GM12878 (cell line): ENCODE measurements at regions not wholly inside any gene's neighbourhood (a gene's known extent, or its start where the extent isn't known, plus 50 kb on each side); places are given as distances from the start of the nearest gene placed in this dataset.

Source experiments
- ATAC-seq: fragments of 200-7000 bp; cut with Tn5 transposase; 3 replicates; pipeline ENCODE4 v1.9.1; 2020; ENCODE audit warnings: mild to moderate bottlenecking, moderate library complexity
- BruUV-seq: library from RNA; stranded (reverse); fragments of 400-500 nt; replicated peaks from 2 replicates; lab custom pipeline; 2021; lab: Mats Ljungman, UMichigan
- CTCF ChIA-PET: fragments of 300-600 bp; sonication (Branson Sonifier 250); formaldehyde crosslinking; extraction: SDS; loops from one replicate; lab custom pipeline; 2021; ENCODE audit warnings: inconsistent platforms; lab: Yijun Ruan, JAX
- POLR2A ChIA-PET: fragments of 350-600 bp; formaldehyde crosslinking; extraction: SDS; loops from one replicate; lab custom pipeline; 2021; ENCODE audit warnings: inconsistent platforms; lab: Charles Lee
- RAD21 ChIA-PET: fragments of 300-600 bp; sonication (Branson Sonifier 250); formaldehyde crosslinking; loops from one replicate; lab custom pipeline; 2023; ENCODE audit warnings: antibody characterized with exemption; ENCODE audit not compliant: unreplicated experiment; lab: Charles Lee
- SMC1A ChIA-PET: fragments of 300-600 bp; sonication (Branson Sonifier 250); formaldehyde crosslinking; loops from one replicate; lab custom pipeline; 2023; ENCODE audit not compliant: unreplicated experiment, uncharacterized antibody; lab: Charles Lee
- DNase-seq: peaks from one replicate; pipeline ENCODE4 v3.0.0-alpha.2; 2011; ENCODE audit warnings: low read depth, low spot score
- FAIRE-seq: peaks from 3 replicates; lab custom pipeline; 2011; peaks lifted over from hg19 to GRCh38; lab: Jason Lieb, UNC
- H2AFZ ChIP-seq: 2 replicates; pipeline ENCODE4 v1.6.0; 2011; ENCODE audit warnings: low read depth, low read length, control low read depth; ENCODE audit not compliant: control insufficient read depth
- H3K27ac ChIP-seq: 2 replicates; pipeline ENCODE4 v1.5.1; 2011; ENCODE audit warnings: control low read depth; ENCODE audit not compliant: control insufficient read depth, insufficient read depth
- H3K27me3 ChIP-seq, 2 experiments: replicated peaks in 1 of 2; 2 replicates each; pipeline versions ENCODE4 v1.6.0 to v1.6.1; 2011; ENCODE audit warnings: low read length in 1 of 2; ENCODE audit not compliant: control insufficient read depth in 2 of 2, insufficient read depth in 2 of 2
- H3K36me3 ChIP-seq, 2 experiments: 2 replicates each; pipeline ENCODE4 v1.5.1; 2011; ENCODE audit warnings: low read length in 1 of 2; ENCODE audit not compliant: control insufficient read depth in 2 of 2, insufficient read depth in 2 of 2
- H3K4me1 ChIP-seq: 2 replicates; pipeline ENCODE4 v1.6.1; 2011; ENCODE audit warnings: mild to moderate bottlenecking, low read length, moderate library complexity, mixed read lengths; ENCODE audit not compliant: control insufficient read depth, insufficient read depth
- H3K4me2 ChIP-seq: 2 replicates; pipeline ENCODE4 v1.6.0; 2011; ENCODE audit warnings: control low read depth; ENCODE audit not compliant: control insufficient read depth, insufficient read depth
- H3K4me3 ChIP-seq: fragments of 200-600 bp; sonication (generic); 2 replicates; pipeline ENCODE4 v1.5.1; 2016
- H3K79me2 ChIP-seq: 2 replicates; pipeline ENCODE4 v1.6.0; 2011; ENCODE audit warnings: low read length; ENCODE audit not compliant: control insufficient read depth, insufficient read depth
- H3K9ac ChIP-seq: 2 replicates; pipeline ENCODE4 v1.8.0; 2011; ENCODE audit warnings: low read length, control low read depth, mixed read lengths; ENCODE audit not compliant: control insufficient read depth, insufficient read depth
- H3K9me3 ChIP-seq: replicated peaks from 3 replicates; pipeline ENCODE4 v1.5.1; 2011; ENCODE audit warnings: mild to moderate bottlenecking, low read length; ENCODE audit not compliant: control insufficient read depth, insufficient read depth
- H4K20me1 ChIP-seq: 2 replicates; pipeline ENCODE4 v1.6.0; 2011; ENCODE audit not compliant: control insufficient read depth, insufficient read depth
- ATF2 ChIP-seq: IDR thresholded peaks from 2 replicates; pipeline ENCODE4 v1.6.1; 2012; ENCODE audit warnings: low read length, inconsistent platforms
- CBFB ChIP-seq: IDR thresholded peaks from 2 replicates; pipeline ENCODE4 v1.6.1; 2016; ENCODE audit warnings: antibody characterized with exemption, low read depth
- CHD4 ChIP-seq: fragments of 200-600 bp; sonication (generic); IDR thresholded peaks from 2 replicates; pipeline ENCODE4 v1.6.1; 2016; ENCODE audit warnings: mild to moderate bottlenecking
- EED ChIP-seq: sonication (generic); IDR thresholded peaks from 2 replicates; pipeline ENCODE4 v1.6.1; 2016; ENCODE audit warnings: antibody characterized with exemption, low read depth
- HDGF ChIP-seq: fragments of 450-650 bp; IDR thresholded peaks from 2 replicates; pipeline ENCODE4 v1.6.1; 2016; ENCODE audit warnings: antibody characterized with exemption
- IKZF2 ChIP-seq, 2 experiments: fragments of 450-650 bp; IDR thresholded peaks; 2 replicates each; pipeline ENCODE4 v1.6.1; 2017; ENCODE audit warnings: mild to moderate bottlenecking in 2 of 2, moderate library complexity in 2 of 2
- LARP7 ChIP-seq: fragments of 450-650 bp; IDR thresholded peaks from 2 replicates; pipeline ENCODE4 v1.6.1; 2017; ENCODE audit warnings: mild to moderate bottlenecking
- MYB ChIP-seq: fragments of 150-350 bp; IDR thresholded peaks from 2 replicates; pipeline ENCODE4 v1.6.1; 2014; ENCODE audit warnings: mild to moderate bottlenecking, low read depth, low read length, borderline replicate concordance
- NBN ChIP-seq: fragments of 450-650 bp; IDR thresholded peaks from 2 replicates; pipeline ENCODE4 v1.6.1; 2016
- NFXL1 ChIP-seq: fragments of 450-650 bp; IDR thresholded peaks from 2 replicates; pipeline ENCODE4 v1.6.1; 2017; ENCODE audit warnings: antibody characterized with exemption, mild to moderate bottlenecking, borderline replicate concordance
- NR2F1 ChIP-seq: fragments of 450-650 bp; conservative IDR thresholded peaks from 2 replicates; pipeline ENCODE4 v1.6.1; 2017; ENCODE audit warnings: mild to moderate bottlenecking
- SP1 ChIP-seq: IDR thresholded peaks from one replicate; pipeline ENCODE4 v1.6.1; 2011; ENCODE audit warnings: low read depth, low read length
- STAT3 ChIP-seq: IDR thresholded peaks from 2 replicates; pipeline ENCODE4 v1.6.1; 2011; ENCODE audit warnings: low read depth, low read length, improper control_type of control experiment
- ZNF274 ChIP-seq: IDR thresholded peaks from one replicate; pipeline ENCODE4 v1.8.0; 2011; ENCODE audit not compliant: insufficient read length, insufficient read depth
- WGBS: methylation state at CpG from one replicate; pipeline ENCODE4 v1.1.6; 2016; ENCODE audit warnings: low lambda C conversion rate; ENCODE audit not compliant: insufficient replicate concordance, insufficient coverage; ENCODE audit errors: missing lambda C conversion rate; 5-methylcytosine and 5-hydroxymethylcytosine counted together
- in situ Hi-C: fragments of 300-500 bp; cut with MboI; formaldehyde crosslinking; loops from 9 replicates; pipeline ENCODE4 v1.14.3; 2018; ENCODE audit warnings: mixed read lengths
- intact Hi-C: fragments of 100-400 bp; cut with micrococcal nuclease; formaldehyde crosslinking; loops from one replicate; pipeline ENCODE4 v1.14.2; 2022; ENCODE audit not compliant: unreplicated experiment
- TF ChIP-seq, protein P1 (sequence below): fragments of 450-650 bp; formaldehyde crosslinking; IDR thresholded peaks from 2 replicates; pipeline ENCODE4 v1.5.0; 2022; ENCODE audit warnings: mild to moderate bottlenecking, missing genetic modification characterization
- TF ChIP-seq, protein P2 (sequence below): fragments of 450-650 bp; IDR thresholded peaks from 2 replicates; pipeline ENCODE4 v1.6.1; 2017; ENCODE audit warnings: antibody characterized with exemption, mild to moderate bottlenecking, moderate library complexity
- TF ChIP-seq, protein P3 (sequence below): IDR thresholded peaks from 2 replicates; pipeline ENCODE4 v1.6.1; 2011; ENCODE audit warnings: mild to moderate bottlenecking, low read depth, low read length, moderate library complexity; ENCODE audit not compliant: insufficient replicate concordance

GRCh38 chr5:122703203-122703602 is 71.7 kb upstream of the SNX2 start:
- no peak overlapping the region; the same call in 1 of the 2 replicates for H3K27ac ChIP-seq
- RAD21 ChIA-PET = interaction anchor here (1.0 to 1.9 kb wide), 7 partner anchors 8 to 187 kb away, joined by 3 to 10 read pairs (median 4); partner anchors contain the start of gene SNX2
- no peak overlapping the region for H3K9ac ChIP-seq
- ATAC-seq (no peak), FAIRE-seq (peak; percentile 44), DNase-seq (no peak)
- POLR2A ChIA-PET = no interaction called here
- peaks cover 21% of the 10 kb centered on the region for H3K4me1 ChIP-seq
- intact Hi-C loops = loop anchor here (5.0 kb wide), 3 partner anchors 54 to 299 kb away; partner anchors contain the start of gene SNX2
- H3K9me3 ChIP-seq = no peaks in the 10 kb centered on the region
- no peak overlapping the region for H3K4me3 ChIP-seq
- BruUV-seq = no TSS peak
- 81% methylated on average over 4 of the region's 4 CpGs for WGBS
- no peaks in the 10 kb centered on the region for H3K27me3 ChIP-seq
- no peaks in the 10 kb centered on the region for H4K20me1 ChIP-seq
- no peaks in the 10 kb centered on the region for H3K79me2 ChIP-seq
- no peak overlapping the region for H3K4me2 ChIP-seq
- H2AFZ ChIP-seq = no peak overlapping the region
- CTCF ChIA-PET = interaction anchor here (1.0 to 4.4 kb wide), 20 partner anchors 9 to 903 kb away, joined by 3 to 33 read pairs (median 4); partner anchors contain the start of genes CEP120 and SNX2
- H3K36me3 ChIP-seq = no peaks in the 10 kb centered on the region
- SMC1A ChIA-PET = interaction anchor here (0.6 to 3.0 kb wide), 16 partner anchors 10 to 281 kb away, joined by 3 to 20 read pairs (median 4); no protein-coding TSS in a partner anchor
- in situ Hi-C loops = no loop called here
- TF ChIP-seq, protein P1, sequence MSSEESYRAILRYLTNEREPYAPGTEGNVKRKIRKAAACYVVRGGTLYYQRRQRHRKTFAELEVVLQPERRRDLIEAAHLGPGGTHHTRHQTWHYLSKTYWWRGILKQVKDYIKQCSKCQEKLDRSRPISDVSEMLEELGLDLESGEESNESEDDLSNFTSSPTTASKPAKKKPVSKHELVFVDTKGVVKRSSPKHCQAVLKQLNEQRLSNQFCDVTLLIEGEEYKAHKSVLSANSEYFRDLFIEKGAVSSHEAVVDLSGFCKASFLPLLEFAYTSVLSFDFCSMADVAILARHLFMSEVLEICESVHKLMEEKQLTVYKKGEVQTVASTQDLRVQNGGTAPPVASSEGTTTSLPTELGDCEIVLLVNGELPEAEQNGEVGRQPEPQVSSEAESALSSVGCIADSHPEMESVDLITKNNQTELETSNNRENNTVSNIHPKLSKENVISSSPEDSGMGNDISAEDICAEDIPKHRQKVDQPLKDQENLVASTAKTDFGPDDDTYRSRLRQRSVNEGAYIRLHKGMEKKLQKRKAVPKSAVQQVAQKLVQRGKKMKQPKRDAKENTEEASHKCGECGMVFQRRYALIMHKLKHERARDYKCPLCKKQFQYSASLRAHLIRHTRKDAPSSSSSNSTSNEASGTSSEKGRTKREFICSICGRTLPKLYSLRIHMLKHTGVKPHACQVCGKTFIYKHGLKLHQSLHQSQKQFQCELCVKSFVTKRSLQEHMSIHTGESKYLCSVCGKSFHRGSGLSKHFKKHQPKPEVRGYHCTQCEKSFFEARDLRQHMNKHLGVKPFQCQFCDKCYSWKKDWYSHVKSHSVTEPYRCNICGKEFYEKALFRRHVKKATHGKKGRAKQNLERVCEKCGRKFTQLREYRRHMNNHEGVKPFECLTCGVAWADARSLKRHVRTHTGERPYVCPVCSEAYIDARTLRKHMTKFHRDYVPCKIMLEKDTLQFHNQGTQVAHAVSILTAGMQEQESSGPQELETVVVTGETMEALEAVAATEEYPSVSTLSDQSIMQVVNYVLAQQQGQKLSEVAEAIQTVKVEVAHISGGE (CRISPR knock-in tag) = no peak
- TF ChIP-seq CBFB = no peak
- no peak for TF ChIP-seq NBN
- TF ChIP-seq HDGF = no peak
- TF ChIP-seq IKZF2 (IDR thresholded peaks at IDR 0.05) = no peak
- no peak for TF ChIP-seq NFXL1
- no peak for TF ChIP-seq STAT3
- no peak for TF ChIP-seq MYB
- TF ChIP-seq ZNF274 = no peak
- no peak for TF ChIP-seq LARP7
- TF ChIP-seq, protein P2, sequence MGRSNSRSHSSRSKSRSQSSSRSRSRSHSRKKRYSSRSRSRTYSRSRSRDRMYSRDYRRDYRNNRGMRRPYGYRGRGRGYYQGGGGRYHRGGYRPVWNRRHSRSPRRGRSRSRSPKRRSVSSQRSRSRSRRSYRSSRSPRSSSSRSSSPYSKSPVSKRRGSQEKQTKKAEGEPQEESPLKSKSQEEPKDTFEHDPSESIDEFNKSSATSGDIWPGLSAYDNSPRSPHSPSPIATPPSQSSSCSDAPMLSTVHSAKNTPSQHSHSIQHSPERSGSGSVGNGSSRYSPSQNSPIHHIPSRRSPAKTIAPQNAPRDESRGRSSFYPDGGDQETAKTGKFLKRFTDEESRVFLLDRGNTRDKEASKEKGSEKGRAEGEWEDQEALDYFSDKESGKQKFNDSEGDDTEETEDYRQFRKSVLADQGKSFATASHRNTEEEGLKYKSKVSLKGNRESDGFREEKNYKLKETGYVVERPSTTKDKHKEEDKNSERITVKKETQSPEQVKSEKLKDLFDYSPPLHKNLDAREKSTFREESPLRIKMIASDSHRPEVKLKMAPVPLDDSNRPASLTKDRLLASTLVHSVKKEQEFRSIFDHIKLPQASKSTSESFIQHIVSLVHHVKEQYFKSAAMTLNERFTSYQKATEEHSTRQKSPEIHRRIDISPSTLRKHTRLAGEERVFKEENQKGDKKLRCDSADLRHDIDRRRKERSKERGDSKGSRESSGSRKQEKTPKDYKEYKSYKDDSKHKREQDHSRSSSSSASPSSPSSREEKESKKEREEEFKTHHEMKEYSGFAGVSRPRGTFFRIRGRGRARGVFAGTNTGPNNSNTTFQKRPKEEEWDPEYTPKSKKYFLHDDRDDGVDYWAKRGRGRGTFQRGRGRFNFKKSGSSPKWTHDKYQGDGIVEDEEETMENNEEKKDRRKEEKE = no peak
- no peak for TF ChIP-seq NR2F1
- TF ChIP-seq CHD4 = no peak
- no peak for TF ChIP-seq SP1
- TF ChIP-seq EED = no peak
- TF ChIP-seq, protein P3, sequence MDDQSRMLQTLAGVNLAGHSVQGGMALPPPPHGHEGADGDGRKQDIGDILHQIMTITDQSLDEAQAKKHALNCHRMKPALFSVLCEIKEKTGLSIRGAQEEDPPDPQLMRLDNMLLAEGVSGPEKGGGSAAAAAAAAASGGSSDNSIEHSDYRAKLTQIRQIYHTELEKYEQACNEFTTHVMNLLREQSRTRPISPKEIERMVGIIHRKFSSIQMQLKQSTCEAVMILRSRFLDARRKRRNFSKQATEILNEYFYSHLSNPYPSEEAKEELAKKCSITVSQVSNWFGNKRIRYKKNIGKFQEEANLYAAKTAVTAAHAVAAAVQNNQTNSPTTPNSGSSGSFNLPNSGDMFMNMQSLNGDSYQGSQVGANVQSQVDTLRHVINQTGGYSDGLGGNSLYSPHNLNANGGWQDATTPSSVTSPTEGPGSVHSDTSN = no peak
- no peak for TF ChIP-seq ATF2
